Astrocyte (in vitro differentiated cells and primary cell): ENCODE measurements at regions not wholly inside any gene's neighbourhood (a gene's known extent, or its start where the extent isn't known, plus 50 kb on each side); places are given as distances from the start of the nearest gene placed in this dataset.

Source experiments
- EZH2 ChIP-seq: IDR thresholded peaks from 2 replicates; pipeline ENCODE4 v1.6.1; 2012; ENCODE audit warnings: mild to moderate bottlenecking, low read length, inconsistent platforms; ENCODE audit not compliant: insufficient read depth
- TF ChIP-seq, protein P1 (sequence below): IDR thresholded peaks from 2 replicates; pipeline ENCODE4 v1.5.1; 2011; ENCODE audit warnings: low read depth, mild to moderate bottlenecking, inconsistent platforms, low read length, moderate library complexity; ENCODE audit not compliant: insufficient read depth

GRCh38 chr20:43302936-43303335 lies 113.2 kb upstream of the PTPRT start:
- TF ChIP-seq, protein P1, sequence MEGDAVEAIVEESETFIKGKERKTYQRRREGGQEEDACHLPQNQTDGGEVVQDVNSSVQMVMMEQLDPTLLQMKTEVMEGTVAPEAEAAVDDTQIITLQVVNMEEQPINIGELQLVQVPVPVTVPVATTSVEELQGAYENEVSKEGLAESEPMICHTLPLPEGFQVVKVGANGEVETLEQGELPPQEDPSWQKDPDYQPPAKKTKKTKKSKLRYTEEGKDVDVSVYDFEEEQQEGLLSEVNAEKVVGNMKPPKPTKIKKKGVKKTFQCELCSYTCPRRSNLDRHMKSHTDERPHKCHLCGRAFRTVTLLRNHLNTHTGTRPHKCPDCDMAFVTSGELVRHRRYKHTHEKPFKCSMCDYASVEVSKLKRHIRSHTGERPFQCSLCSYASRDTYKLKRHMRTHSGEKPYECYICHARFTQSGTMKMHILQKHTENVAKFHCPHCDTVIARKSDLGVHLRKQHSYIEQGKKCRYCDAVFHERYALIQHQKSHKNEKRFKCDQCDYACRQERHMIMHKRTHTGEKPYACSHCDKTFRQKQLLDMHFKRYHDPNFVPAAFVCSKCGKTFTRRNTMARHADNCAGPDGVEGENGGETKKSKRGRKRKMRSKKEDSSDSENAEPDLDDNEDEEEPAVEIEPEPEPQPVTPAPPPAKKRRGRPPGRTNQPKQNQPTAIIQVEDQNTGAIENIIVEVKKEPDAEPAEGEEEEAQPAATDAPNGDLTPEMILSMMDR = no peak
- no peak for TF ChIP-seq EZH2
